Stimulated activated CD8-positive, alpha-beta memory T cell treated with anti-CD3 and anti-CD28 coated beads, Interleukin-15, amount 100 ng/mL, for 1 hour (primary cell): ENCODE measurements at regions not wholly inside any gene's neighbourhood (a gene's known extent, or its start where the extent isn't known, plus 50 kb on each side); places are given as distances from the start of the nearest gene placed in this dataset.
"Not testable (repeated sequence)": the region's sequence is repeated elsewhere in the genome, so short reads cannot be mapped to it uniquely, and the experiment has no call there.

Experiments
- DNase-seq: peaks from one replicate; pipeline ENCODE4 v3.0.0-alpha.2; 2020; ENCODE audit warnings: low read depth

DNA sequence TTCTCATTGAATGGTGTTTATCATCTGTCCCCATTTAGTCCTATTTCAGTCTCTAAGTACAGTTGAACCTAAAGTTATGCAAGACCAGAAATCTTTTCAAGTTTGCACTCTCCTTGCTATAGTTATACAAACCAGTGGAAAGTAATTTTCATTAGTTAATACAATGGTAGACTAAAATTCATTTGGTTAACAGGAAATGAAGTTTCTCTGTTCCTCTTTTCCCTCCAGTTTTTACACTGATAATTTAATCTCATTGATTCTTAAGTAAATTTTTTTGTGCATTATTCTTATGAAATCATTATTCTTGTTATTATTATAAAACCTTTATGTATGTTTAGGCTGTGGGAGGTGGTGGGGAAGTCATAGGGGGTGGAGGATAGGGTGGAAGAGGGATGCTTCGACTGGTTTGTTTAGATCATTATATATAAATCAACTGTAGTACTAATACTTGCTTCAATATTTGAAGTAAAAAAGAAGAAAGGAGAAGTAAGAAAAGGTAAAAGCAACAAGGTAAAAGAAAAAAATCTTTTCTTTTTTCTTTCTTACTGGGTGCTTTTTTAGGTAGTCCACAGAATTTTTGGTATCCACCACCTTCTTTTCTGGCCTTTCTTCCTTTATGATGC, 104.1 kb downstream of the GPR85 start:
- no peak for DNase-seq

DNA sequence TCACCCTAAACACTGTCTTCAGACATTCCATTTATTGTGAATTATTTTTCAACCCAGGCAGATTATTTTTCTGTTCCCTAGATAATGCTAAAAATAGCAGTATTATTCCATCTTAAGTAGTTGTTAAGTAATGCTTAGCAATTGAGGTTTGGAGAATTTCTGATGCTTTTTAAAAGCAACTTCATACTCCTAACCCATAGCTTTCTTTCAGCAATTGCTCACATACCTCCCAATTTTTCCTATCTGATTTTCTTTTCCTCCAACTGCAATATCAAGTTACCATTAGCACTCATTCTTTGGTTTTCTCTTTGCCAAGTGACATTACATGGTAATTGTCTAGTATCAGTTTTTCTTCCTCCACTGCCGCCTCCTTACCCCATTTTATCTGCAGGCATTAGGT, 104.7 kb downstream of the GPR85 start:
- no peak for DNase-seq

DNA sequence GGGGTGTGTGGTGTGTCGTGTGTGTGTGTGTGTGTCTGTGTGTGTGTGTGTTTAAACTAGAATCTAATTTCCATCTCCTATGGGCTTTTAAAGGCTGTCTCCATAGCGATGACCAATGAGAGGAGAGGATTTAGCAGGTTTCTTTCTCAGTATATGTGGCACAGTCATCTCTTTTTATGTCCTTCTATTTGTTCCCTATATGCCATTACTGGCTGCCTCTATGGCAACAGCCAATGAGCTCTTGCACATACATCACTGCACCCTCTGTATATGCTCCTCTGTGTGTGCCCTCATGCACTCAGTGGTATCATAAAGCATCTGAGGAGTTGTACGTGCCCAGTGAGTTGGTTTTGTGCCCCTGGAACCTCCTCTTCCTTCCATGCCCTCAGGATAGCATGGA, 107.6 kb downstream of the GPR85 start:
- not testable (repeated sequence) for DNase-seq

DNA sequence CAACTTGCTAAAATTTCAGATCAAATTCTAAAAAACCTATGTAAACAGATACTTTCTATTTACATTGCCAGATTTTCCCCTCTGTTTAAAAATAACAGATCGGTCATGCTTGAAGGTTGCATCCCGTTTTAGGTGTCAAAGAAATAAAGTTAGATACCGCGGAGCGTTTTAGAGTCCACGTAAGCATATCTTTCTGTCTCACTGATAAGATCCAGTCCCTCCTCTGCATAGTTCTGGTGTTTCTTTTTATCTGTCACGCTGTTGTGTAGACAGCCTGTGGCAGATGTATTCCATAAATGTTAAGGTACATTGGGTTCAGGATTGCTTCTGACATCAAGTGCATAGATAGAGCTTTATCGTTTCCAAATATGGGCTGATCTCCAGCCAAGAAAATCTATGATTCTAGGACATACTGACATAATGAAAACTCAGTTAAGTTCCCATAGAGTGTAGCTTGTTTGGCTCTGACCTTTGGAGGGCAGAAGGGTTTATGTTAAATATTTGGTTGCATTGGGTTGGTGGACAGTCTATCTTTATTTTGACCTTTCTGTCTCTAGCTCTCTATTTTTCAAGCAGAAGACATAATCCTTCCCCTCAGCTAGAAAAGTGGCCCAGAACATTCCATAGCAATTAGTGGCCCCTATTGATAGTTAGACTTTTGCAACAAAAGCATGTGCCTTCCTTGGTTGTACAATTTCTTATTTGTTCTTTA, 109.2 kb downstream of the GPR85 start:
- not testable (repeated sequence) for DNase-seq

DNA sequence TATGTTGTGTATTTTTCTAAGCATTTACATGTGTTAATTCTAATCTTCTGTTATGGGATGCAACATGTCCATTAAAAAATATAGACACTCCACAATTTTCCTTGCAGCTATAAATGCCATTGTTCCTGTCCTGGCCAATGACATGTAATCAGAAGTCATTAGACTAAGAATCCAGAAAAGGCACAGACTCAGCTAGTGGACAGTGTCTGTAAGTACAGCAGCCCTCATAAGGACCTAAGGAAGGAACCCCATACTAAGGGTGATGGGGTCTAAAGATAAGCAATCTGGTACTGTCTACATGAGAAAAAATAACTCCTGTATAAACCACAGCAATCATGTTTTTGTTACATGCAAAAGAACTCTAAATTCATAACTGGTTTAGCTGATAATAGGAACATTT, 115.9 kb downstream of the GPR85 start:
- no peak for DNase-seq

DNA sequence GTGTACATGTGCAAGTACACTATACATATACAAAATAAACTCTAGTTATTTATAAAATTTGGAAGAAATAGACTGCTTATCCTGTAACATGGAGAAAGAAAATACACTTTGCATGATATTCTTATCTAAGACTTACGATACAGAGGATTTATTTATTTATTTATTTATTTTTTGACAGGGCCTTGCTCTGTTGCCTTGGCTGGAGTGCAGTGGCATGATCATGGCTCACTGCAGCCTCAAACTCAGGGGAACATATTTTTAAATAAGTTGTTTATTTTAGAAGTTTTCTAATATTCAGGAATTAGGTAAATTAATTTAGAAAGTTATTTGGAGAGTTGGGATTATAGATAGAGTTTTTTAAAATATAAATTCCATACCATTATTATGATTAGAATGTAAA, 116.7 kb downstream of the GPR85 start:
- no peak for DNase-seq

DNA sequence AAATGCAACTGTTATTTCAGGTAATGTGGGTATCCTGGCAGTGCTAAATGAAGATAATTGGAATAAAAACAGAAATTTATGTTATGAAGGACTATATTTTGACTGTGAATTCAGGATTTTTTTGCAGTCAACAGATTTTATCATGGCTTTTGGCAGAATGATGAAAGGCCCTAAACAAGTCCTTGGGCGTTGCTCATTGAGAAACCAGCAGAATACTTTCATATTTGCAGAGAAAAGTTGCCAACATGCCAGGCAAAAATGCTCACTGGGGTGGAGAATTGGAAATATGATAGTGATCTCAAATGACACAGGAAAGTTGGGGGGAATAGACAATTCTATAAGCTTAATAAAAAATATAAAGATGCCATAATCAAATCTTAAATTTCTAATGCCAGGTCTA, 121.1 kb downstream of the GPR85 start:
- DNase-seq = no peak

DNA sequence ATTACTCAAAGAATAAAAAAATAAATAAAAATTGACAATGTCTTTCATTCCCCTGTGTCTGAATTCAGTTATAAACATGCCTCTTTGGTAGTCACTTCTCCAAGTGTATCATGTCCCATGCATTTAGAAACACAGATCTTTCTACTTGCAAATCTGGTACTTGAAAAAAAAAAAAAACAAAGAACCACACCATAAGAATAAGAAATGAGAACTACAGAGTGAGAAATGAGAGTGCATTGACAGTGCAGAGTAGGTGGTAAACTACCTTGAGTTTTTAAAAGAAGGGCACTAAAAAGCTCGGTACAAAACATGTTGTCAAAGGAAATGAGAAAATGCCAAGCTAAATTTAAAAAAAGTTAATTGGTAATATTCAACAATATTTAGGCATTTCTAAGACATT, 123.0 kb downstream of the GPR85 start:
- no peak for DNase-seq

DNA sequence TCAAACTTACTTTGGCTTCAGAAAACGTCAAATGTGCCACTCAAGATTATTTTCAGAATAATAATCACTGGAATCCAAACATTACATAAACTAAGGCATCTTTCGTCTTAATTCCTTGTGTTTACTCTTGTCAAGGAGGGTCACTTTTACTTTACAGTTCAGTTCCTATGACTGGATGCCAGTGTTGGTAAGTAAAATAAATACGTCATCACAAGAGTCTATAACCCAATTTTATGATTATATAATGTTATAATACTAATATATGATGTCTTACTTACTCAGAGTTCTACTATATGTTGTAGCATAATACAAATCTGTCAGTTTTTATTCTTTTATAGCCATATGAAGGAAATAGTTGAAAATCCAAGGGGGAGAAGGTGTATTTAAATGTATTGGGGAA, 123.8 kb downstream of the GPR85 start:
- DNase-seq = no peak

DNA sequence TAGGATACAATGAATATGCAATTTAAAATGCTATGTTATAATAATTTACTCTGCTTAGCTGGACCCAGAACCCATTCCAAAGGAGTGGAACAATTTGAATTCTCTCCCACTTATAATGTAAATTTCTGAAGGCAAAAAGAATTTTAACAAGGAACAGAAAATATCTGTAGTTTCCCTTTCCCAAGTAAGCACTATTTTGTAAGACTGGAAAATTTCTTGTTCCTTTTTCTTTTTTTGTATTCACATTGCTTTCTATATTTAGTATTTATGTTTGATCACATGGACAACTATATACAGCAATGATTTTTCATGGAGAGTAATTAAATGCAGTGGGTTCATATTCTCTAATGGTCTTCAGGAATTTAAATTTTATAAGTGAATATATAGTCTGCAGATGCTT, 127.4 kb downstream of the GPR85 start:
- DNase-seq = no peak

DNA sequence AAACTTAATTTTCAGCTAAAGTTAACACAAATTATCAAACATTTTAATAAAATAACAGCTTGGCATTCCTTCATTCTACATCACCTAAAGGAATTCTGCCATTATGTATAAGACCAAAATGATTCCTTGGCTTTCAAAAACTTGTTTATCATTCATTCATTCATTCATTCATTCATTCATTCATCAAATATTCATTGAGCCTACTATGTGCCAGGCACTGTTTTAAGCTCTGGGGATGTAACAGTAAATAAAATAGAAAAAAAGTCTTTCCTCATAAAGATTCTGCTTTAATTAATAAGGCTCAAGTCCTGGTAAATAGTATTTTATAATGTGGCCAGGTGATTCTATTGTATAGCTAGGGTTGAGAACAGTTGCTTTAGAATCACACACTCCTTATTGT, 127.9 kb downstream of the GPR85 start:
- no peak for DNase-seq

DNA sequence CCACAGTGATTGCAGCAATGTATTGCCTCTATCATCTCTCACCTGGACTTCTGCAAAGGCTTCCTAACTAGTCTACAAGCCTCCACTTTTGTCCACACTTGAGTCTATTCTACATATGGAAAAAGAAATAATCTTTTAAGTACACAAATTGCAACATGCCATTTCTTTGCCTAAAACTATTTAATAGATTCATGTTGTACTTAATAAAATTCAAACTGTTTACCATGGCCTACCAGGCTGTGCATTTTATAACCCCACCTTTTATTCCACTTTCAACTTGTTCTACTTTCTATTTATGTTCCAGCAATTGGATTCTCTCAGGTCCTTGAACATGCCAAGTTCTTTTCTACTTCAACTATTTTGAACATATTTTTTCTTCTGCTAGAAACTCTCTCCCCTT, 128.7 kb downstream of the GPR85 start:
- no peak for DNase-seq

DNA sequence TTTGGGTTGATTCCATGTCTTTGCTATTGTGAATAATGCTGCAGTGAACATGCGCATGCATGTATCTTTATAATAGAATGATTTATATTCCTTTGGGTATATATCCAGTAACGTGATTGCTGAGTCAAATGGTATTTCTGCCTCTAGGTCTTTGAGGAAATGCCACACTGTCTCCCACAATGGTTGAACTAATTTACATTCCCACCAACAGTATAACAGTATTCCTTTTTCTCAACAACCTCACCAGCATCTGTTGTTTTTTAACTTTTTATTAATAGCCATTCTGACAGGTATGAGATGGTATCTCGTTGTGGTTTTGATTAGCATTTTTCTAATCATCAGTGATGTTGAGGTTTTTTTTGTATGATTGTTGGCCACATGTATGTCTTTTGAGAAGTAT, 133.6 kb downstream of the GPR85 start:
- not testable (repeated sequence) for DNase-seq

DNA sequence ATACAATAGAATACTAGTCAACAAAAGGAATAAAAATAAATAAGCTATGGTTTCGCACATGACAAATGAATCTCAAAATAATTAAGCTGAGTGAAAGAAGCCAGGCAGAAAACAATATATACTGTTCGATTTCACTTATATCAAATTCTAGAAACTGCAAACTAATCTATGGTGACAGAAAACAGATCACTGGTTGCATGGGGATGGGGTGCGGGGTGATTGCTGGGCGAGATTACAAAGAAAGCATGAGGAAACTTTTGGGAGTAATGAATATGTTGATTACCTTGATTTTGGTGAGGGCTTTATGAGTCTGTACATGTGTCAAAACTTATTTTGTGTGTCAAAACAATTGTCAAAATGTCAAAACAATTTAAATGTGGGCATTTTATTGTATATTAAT, 135.6 kb downstream of the GPR85 start:
- no peak for DNase-seq

DNA sequence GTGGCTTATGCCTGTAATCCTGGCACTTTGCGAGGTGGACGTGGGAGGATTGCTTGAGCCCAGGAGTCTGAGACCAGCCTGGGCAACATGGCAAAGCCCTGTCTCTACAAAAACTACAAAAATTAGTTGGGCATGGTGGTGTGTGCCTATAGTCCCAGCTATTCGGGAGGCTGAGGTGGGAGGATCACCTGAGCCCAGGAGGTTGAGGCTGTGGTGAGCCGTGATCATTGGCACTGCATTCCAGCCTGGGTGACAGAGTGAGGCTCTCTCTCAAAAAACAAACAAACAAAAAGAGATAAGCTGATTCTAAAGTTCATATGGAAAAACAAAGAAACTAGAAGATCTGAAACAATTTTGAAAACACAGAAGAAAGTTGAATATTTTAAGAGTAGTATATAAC, 136.9 kb downstream of the GPR85 start:
- DNase-seq = not testable (repeated sequence)

DNA sequence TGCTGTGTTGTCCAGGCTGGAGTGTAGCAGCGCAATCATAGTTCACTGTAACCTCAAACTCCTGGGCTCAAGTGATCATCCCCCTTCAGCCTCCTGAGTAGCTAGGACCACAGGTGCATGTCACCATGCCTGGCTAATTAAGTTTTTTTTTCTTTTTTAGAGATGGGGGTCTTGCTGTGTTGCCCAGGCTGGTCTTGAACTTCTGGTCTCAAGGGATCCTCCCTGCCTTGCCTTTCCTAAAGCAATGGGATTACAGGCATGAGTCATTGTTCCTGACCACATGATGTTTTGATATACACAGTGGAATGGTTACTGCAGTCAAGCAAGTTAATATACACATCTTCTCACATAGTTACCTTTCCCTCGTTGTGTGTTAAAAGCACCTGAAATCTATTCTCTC, 140.3 kb downstream of the GPR85 start:
- no peak for DNase-seq

DNA sequence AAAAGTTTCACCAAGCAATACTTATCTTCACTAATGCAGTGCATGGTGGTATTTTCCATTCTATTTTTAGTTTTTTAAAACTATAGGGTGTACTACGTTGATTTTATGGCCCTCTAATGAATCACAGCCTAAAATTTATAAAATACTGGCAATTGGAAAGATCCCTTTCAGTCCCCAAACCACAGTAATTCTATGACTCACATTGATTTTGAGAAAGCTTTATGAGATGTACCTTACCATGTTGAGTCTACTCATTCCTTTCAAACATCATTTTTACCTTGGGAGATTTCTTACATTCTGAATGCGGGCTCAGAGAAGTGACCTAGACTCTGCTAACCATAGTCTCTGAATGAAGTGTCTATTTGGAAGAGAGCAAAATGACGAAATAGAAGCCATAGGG, 141.6 kb downstream of the GPR85 start:
- no peak for DNase-seq

DNA sequence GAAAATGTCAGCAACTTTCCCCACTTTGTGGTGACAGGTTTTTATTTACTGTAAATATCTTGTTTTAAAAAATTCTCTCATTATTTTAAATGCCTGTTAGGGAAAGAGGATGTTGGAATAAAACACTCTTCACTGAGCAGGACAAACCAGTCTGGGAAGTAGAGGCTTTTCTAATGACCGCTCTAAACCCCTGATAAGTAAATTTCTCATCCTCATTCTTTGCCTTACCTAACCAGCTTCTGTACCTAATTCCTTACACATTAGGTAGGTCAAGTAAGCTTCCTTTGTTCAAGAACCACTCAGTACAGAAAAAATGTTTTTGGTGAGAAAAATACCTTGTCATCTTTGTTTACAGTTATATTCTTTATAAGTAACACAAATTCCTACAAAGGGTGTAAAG, 143.6 kb downstream of the GPR85 start:
- no peak for DNase-seq

DNA sequence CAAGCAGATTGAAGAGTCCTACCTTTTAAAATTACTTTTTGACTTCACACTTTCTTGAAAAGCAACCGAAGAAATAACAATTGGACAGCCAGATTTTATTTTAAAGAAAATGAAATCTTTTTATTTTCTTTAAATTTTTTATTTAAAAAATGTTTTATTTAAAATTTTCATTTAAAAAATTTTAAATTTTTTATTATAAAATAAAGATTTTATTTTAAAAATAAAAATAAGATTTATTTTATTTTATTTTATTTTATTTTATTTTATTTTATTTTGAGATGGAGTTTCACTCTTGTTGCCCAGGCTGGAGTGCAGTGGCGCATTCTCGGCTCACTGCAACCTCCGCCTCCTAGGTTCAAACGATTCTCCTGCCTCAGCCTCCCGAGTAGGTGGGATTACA, 144.5 kb downstream of the GPR85 start:
- not testable (repeated sequence) for DNase-seq

DNA sequence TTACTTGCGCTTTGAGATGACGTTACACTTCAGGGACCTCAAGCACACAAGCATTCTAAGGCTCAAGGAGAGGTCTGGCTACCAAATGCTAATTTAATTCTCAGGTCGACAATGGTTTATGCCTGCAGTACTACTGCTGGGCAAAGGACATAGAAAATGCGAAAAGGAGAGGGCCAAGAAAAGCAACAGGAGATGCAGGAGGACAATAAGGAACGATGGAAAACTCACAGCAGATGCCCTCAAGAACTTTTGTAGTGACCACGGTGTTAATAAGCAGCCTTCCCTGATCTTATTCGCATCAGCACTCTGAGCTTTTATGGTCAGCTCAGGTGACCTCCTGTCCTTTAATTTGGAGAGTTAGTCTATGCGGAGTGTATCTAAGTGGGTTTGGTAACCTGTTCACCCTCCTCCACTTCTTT, 146.3 kb downstream of the GPR85 start:
- DNase-seq = no peak

DNA sequence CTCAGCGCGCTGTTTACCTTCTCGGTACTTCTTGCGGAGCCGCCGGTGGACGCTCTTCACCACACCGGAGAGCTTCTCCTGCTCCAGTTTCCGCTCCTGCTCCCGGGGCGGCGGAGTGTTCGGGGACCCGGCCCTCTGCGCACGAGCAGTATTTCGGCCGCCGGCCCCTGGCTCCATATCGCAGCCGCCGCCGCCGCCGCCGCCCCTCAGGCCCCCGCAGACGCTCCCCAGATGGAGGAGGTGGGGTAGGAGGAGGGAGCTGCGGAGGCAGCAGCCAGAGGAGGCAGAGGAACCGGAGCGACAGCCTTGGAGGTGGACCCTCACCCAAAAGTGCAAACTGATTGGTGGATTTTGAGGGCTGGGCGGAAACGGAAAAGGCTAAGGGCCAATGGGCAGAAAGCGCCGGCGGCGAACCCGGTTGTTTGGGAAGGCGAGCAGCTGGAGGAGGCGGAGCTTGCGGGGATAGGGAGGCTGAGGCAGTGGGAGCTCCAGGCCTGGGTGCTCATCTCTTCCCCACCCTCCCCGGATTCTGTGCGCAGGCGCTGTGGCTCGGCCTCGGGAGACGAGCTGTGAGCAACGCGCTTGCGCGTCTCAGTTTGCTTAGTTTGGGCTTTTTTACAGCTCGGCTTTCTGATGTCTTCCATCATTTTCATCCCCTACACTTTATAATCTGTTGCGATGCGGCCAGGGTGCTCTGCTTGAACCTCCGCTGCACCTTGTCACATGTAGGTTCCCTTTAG, 146.9 kb downstream of the GPR85 start:
- DNase-seq = peak; percentile 98

DNA sequence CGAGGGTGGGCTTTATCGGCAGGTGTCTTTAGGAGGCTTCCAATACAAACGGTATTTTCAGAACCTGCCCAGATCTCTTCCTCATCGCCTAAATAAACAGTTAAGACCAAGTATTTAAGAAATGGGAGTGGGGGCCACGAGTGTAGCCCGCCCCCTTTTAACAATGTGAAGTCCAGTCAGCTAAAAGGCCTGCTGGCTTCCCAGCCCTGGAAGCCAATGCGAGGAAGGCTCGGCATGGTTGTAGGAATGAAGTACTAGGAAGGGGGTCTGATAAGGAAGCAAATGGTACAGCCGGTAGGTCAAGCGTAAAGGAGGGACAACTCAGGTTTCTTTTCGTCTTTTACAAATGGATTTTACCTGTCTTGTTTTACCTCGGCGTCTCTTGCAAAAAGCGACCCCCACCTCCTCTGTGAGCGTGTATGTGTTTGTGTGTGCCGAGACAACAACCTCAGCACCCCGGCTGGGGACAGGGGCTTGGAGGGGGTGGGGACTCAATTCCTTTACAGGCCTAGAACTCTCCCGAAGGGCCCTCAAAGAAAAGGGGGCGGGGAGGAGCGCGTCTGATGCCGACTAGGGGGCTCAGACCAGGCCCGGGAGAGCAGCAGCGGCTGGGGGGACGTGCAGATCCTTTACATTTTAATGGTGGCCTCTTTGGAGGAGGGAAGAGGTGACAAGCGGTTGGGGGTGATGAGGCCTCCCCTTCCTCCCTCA, 147.6 kb downstream of the GPR85 start:
- no peak for DNase-seq
